ENCODE measurements at regions not wholly inside any gene's neighbourhood (a gene's known extent, or its start where the extent isn't known, plus 50 kb on each side); places are given as distances from the start of the nearest gene placed in this dataset. TPM values are rescaled to one million over a fixed set of nuclear protein-coding genes. Genes with fewer than 3 reads are reported as not detected.

DNA sequence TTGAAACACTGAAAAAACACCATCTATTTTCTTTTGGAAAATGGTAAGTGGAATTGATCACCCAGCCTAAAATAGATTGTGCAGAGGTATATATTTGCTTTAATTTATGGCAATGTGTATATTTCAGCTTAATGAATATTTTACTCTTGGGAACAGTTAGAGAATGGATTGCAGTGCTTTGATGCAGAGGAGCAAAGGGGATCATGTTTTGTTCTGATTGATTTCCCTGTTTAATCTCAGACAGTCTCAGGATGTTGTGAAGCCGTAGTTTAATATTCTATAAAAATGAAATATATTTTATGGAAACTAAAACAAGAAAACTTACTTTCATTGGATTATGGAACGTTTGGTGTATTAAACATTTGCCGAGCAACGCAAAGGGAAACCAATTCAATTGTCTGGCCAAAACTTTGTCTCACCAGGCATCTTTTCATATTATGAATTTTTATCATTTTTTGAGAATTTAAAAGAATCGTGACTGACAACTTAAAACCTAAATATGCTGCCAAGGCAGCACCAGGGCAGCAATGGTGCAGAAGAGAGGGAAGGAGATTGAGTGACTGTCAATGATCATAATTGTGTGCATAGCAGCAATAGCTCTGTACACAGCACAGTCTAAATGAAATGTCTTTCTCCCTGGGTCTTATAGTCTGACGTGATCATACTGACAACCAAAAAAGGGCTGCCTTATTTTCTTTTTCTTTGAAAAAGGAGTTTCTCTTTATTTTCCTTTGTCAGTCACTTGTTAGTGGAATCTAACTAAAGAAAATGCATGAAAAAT, 105.5 kb upstream of the EPHA7 start:
- no peak for DNase-seq

GRCh38 chr6:93523365-93523764, 104.0 kb upstream of the EPHA7 start:
- no peak for DNase-seq

DNA sequence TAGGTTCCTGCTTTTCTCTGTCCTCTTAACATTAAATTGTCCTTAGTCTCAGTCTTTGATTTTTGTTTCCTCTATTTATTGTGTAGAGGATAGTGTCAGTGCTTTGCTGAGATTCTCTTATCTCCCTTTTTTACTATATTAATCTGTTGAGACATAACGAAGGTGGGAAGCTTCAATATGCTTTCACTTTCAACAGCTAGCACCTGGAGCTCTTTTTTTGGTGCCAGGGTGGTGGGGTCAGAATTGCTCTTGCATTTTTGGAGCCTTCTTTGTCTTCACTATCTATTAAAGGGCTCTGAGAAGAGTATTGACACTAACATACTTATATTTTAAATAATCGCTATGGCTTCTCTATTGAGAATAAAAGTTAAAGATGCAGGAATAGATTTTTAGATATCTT, 97.1 kb upstream of the EPHA7 start:
- DNase-seq = no peak

GRCh38 chr6:93515736-93516135, 96.4 kb upstream of the EPHA7 start:
- DNase-seq = no peak

GRCh38 chr6:93498713-93499112, 79.4 kb upstream of the EPHA7 start:
- DNase-seq = no peak

DNA sequence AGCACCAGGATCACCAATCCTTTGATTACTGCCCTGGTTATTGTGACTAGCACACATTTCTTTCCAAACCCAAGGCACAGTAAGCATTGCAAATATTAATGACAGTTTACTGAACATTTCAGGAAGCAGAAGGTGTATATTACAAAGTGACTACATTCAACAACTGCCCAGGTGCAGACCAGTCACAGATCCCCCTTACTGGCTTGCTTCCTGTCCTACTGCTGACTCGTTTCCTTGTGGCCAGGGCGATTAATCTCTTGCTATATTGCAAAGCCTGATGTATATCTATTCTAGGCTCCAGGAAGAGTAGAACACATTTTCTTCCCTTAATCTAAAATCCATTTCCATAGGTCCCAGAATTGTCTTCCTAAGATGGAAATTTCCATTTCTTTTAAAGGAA, 77.2 kb upstream of the EPHA7 start:
- DNase-seq = no peak

DNA sequence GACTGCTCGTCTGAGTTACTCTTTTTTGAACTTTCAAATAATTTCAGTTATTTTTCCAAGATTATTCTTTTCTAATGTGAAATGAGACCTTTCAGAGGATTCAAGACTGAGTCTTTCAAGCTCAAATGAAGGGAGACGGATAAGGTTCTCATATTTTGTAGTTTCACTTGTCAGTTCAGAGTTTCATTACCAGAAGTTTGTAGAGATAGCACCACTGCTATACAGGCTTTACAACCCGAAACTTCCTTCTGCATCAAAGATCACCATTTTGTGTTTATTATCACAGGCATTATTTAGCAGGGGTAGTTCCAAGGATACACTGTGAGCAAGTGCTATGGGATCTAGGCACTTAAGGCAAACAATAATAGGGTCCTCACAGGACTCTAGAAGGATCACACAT, 74.7 kb upstream of the EPHA7 start:
- DNase-seq = no peak

GRCh38 chr6:93474733-93475179, 55.4 kb upstream of the EPHA7 start:
- no peak for DNase-seq

GRCh38 chr6:93471281-93471680, 51.9 kb upstream of the EPHA7 start:
- no peak for DNase-seq

Small RNA genes lying in the stretch of these regions (small RNA-seq; reads per million reads assigned to genes)
- gene AL078595.1 (ENCODE audit: low replicate concordance) = not detected
- gene RF00425 (ENCODE audit: low replicate concordance) = not detected
